Heart left ventricle (tissue), 13 donors: ENCODE measurements at regions not wholly inside any gene's neighbourhood (a gene's known extent, or its start where the extent isn't known, plus 50 kb on each side); places are given as distances from the start of the nearest gene placed in this dataset.

Experiments
- CTCF ChIP-seq, 12 donors: fragments of 200-600 bp; sonication (generic) in 4 of 12; IDR thresholded peaks; one replicate each; pipeline versions ENCODE4 v1.5.0 to v1.8.0; 2018 to 2022; ENCODE audit warnings: antibody characterized with exemption in 12 of 12, mild to moderate bottlenecking in 5 of 12
- POLR2A ChIP-seq, 2 donors: fragments of 450-650 bp; IDR thresholded peaks; one replicate each; pipeline ENCODE4 v1.6.1; 2017; ENCODE audit warnings: antibody characterized with exemption in 2 of 2, mild to moderate bottlenecking in 2 of 2, moderate library complexity in 2 of 2
- donor health status: ischemic (EF 13 %, LVEDD 7.1; RV severe dilation, severe dysfunction).
- donor health status: DM: no; HTN: yes; CAD: no.
- donor health status: DM: no; HTN: no; CAD: no.
- donor health status: ischemic (EF 25% LVEDD 6.9; RV normal size, moderate dysfunction).
- donor health status: ischemic (EF 25% LVEDD 5.7; RV mildly dilated, moderate dysfunction).
- donor health status: ischemic (EF 35%, LVEDD 5.7; RV mildly dilated, moderate dysfunction).
- donor health status: nonischemic (EF 11% LVEDD 7.7; RV severe dilation, severe dysfunction).
- donor health status: DM: yes; HTN: yes; CAD: no.
- donor health status: PGD.
- donor health status: ischemic (EF 29% LVEDD 5.4; RV normal size, mild dysfunction).
- donor health status: nonischemic (EF 23%, LVEDD 6.1; RV moderate dilation, normal function).

- TF ChIP-seq CTCF (IDR thresholded peaks at IDR 0.05) (no peak), POLR2A (IDR thresholded peaks at IDR 0.05) (no peak)
Observed at GRCh38 chr6:14630016-14630415, 512.4 kb downstream of the CD83 start.
